ENCODE measurements at regions not wholly inside any gene's neighbourhood (a gene's known extent, or its start where the extent isn't known, plus 50 kb on each side); places are given as distances from the start of the nearest gene placed in this dataset.

- H4K5ac ChIP-seq (ENCODE audit: insufficient read length, low read depth, low read length) = no peak overlapping the region
- no peak for FAIRE-seq
These were observed 163.0 kb upstream of the NUDT4 start for GRCh38 chr12:93214523-93215289.

More at GRCh38 chr12:93214523-93215289, 163.0 kb upstream of the NUDT4 start:
- Histone ChIP-seq H3K4me1 (replicated peaks in 1 of 4; ENCODE audit: control insufficient read depth in 3 of 4, insufficient read depth in 4 of 4, low read length in 3 of 4) (no peaks in the 10 kb centered on the region; a peak in 1 of 7 replicates), H3K27me3 (replicated peaks in 1 of 4; ENCODE audit: control insufficient read depth in 3 of 4, extremely low read depth in 1 of 4, insufficient read depth in 3 of 4, low read length in 3 of 4) (no peaks in the 10 kb centered on the region), H3K23me2 (ENCODE audit: low read depth, low read length) (no peaks in the 10 kb centered on the region), H3K27ac (ENCODE audit: low read depth, low read length) (no peak overlapping the region), H3K56ac (replicated peaks; ENCODE audit: insufficient read length, low read depth, low read length) (no peak overlapping the region), H3K79me1 (ENCODE audit: low read depth, low read length) (no peaks in the 10 kb centered on the region), H2BK15ac (ENCODE audit: low read length) (no peak overlapping the region), H3K23ac (ENCODE audit: insufficient read length) (no peak overlapping the region), H3K14ac (ENCODE audit: insufficient read length) (no peak overlapping the region), H3K9ac (replicated peaks in 1 of 4; ENCODE audit: extremely low read depth in 1 of 4, low read depth in 3 of 4, low read length in 3 of 4) (no peak overlapping the region), H2BK120ac (replicated peaks; ENCODE audit: low read depth, low read length) (no peak overlapping the region), H3K4ac (replicated peaks; ENCODE audit: insufficient read length, low read depth, low read length) (no peak overlapping the region), H2BK20ac (ENCODE audit: low read length) (no peak overlapping the region), H2AFZ (ENCODE audit: low read length) (no peak overlapping the region), H4K20me1 (replicated peaks in 1 of 2; ENCODE audit: control insufficient read depth in 1 of 2, insufficient read depth in 2 of 2, low read length in 2 of 2) (no peaks in the 10 kb centered on the region), H3K18ac (ENCODE audit: extremely low read depth, low read length) (no peak overlapping the region), H3K79me2 (ENCODE audit: control insufficient read depth in 1 of 2, insufficient read depth in 2 of 2, low read length in 2 of 2) (no peaks in the 10 kb centered on the region), H3K4me3 (ENCODE audit: extremely low read depth in 1 of 4, insufficient read depth in 2 of 4, low read depth in 3 of 4, low read length in 4 of 4) (no peak overlapping the region), H2BK5ac (ENCODE audit: low read depth, low read length) (no peak overlapping the region), H2BK12ac (ENCODE audit: low read depth, low read length) (no peak overlapping the region), H3K36me3 (ENCODE audit: control insufficient read depth in 2 of 4, insufficient read depth in 4 of 4, low read length in 3 of 4) (no peaks in the 10 kb centered on the region), H4K91ac (replicated peaks; ENCODE audit: insufficient read length, low read length) (no peak overlapping the region), H2AK5ac (ENCODE audit: low read depth, low read length) (no peak overlapping the region), H3K9me3 (ENCODE audit: insufficient read depth in 2 of 2, low read depth in 1 of 2, low read length in 1 of 2) (no peaks in the 10 kb centered on the region), H4K8ac (ENCODE audit: extremely low read depth, insufficient read depth, low read length) (no peak overlapping the region), H3K4me2 (ENCODE audit: insufficient read depth in 1 of 2, low read depth in 2 of 2, low read length in 2 of 2) (no peak overlapping the region)
- 71% methylated on average over 6 of the region's 6 CpGs; no CpG with 5 or more reads in 1 of the 2 experiments for WGBS, 2 experiments (ENCODE audit: extremely low coverage in 1 of 2, insufficient coverage in 1 of 2, insufficient read length in 1 of 2, insufficient replicate concordance in 2 of 2, low coverage in 1 of 2, low lambda C conversion rate in 2 of 2, missing lambda C conversion rate in 1 of 2)
- TF ChIP-seq RXRA (IDR thresholded peaks at IDR 0.05; ENCODE audit: insufficient read depth, low read depth, low read length) (no peak), MAX (IDR thresholded peaks at IDR 0.05) (no peak), SP1 (IDR thresholded peaks at IDR 0.05; ENCODE audit: low read depth, low read length) (no peak), EGR1 (IDR thresholded peaks at IDR 0.05; ENCODE audit: borderline replicate concordance, low read depth, low read length) (no peak), USF2 (IDR thresholded peaks at IDR 0.05; ENCODE audit: low read length) (no peak)
- ChIA-PET CTCF (ENCODE audit: partially characterized antibody) (interaction anchor here (1.1 to 1.5 kb wide), 2 partner anchors 117 to 206 kb away, joined by 3 read pairs; no protein-coding TSS in a partner anchor), POLR2A (ENCODE audit: partially characterized antibody) (no interaction called here)
- no peak for DNase-seq (ENCODE audit: low read depth in 1 of 2, low spot score in 2 of 2)

Measured in H1 (cell line).